ENCODE measurements at regions not wholly inside any gene's neighbourhood (a gene's known extent, or its start where the extent isn't known, plus 50 kb on each side); places are given as distances from the start of the nearest gene placed in this dataset.
A peak's percentile ranks its signal among the peaks of the same experiment; 100 is the strongest.

DNA sequence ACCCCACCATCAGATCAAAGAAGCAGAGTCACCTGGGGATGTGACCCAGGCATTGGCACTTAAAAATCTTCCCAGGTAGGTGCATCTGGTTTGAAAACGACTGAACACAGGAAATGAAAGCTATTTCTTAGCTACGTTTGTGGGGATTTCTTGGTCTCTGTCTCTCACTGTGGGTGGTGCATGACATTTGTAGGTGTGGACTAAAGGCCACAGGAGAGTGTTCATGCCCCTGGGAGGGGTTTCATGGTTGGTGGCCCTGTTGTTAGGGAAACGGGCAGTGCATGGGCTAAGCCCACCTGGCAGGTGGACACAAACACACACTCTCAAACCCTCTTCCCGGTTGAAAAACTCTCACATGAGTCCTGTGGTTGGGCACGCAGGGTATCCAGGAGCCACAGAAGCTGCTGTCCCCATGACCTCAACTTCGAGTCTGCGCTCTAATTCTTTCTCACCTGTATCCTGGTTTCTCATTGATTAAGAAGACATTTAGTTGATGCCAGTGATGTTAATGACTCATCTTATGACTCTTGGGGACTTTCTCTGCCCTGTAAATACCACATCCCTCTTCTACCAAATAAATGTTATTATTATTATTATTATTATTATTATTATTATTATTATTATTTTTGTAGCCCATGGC, 119.4 kb downstream of the MRPS6 start:
- H3K9me3 ChIP-seq (ENCODE audit: control insufficient read depth, low read length), result no peaks in the 10 kb centered on the region
- intact Hi-C loops (cut with DNase I), result no loop called here
- H3K4me1 ChIP-seq (ENCODE audit: control insufficient read depth, insufficient read depth, low read length), result peaks cover 3% of the 10 kb centered on the region
- DNase-seq (no peak), ATAC-seq (no peak)
- no peak overlapping the region for H3K27ac ChIP-seq (ENCODE audit: low read length)
- 93% methylated on average over 7 of the region's 7 CpGs for WGBS
- H3K4me3 ChIP-seq (ENCODE audit: low read length), result no peak overlapping the region
- no peaks in the 10 kb centered on the region for H3K27me3 ChIP-seq (ENCODE audit: control insufficient read depth, insufficient read depth)

GRCh38 chr21:34195335-34195734, 122.0 kb downstream of the MRPS6 start:
- DNase-seq (no peak), ATAC-seq (no peak)
- Histone ChIP-seq H3K27ac (ENCODE audit: low read length) (no peak overlapping the region), H3K9me3 (ENCODE audit: control insufficient read depth, low read length) (no peaks in the 10 kb centered on the region), H3K4me1 (ENCODE audit: control insufficient read depth, insufficient read depth, low read length) (peaks cover 3% of the 10 kb centered on the region), H3K4me3 (ENCODE audit: low read length) (no peak overlapping the region), H3K27me3 (ENCODE audit: control insufficient read depth, insufficient read depth) (no peaks in the 10 kb centered on the region)
- intact Hi-C loops (cut with DNase I), result no loop called here
- WGBS, result 76% methylated on average over 6 of the region's 6 CpGs

- Histone ChIP-seq H3K27me3 (ENCODE audit: control insufficient read depth, insufficient read depth) (no peaks in the 10 kb centered on the region), H3K9me3 (ENCODE audit: control insufficient read depth, low read length) (no peaks in the 10 kb centered on the region), H3K27ac (ENCODE audit: low read length) (no peak overlapping the region), H3K4me3 (ENCODE audit: low read length) (no peak overlapping the region), H3K4me1 (ENCODE audit: control insufficient read depth, insufficient read depth, low read length) (peaks cover 5% of the 10 kb centered on the region)
- WGBS, result 92% methylated on average over 6 of the region's 6 CpGs
- intact Hi-C loops (cut with DNase I), result no loop called here
- ATAC-seq, result no peak
- DNase-seq, result no peak
Observed at GRCh38 chr21:34196996-34197395, 123.6 kb downstream of the MRPS6 start.

- DNase-seq (no peak), ATAC-seq (no peak)
- H3K27me3 ChIP-seq (ENCODE audit: control insufficient read depth, insufficient read depth), result no peaks in the 10 kb centered on the region
- H3K27ac ChIP-seq (ENCODE audit: low read length), result no peak overlapping the region
- peaks cover 7% of the 10 kb centered on the region for H3K4me1 ChIP-seq (ENCODE audit: control insufficient read depth, insufficient read depth, low read length)
- H3K4me3 ChIP-seq (ENCODE audit: low read length), result no peak overlapping the region
- WGBS, result 91% methylated on average over 3 of the region's 3 CpGs
- no peaks in the 10 kb centered on the region for H3K9me3 ChIP-seq (ENCODE audit: control insufficient read depth, low read length)
- intact Hi-C loops (cut with DNase I), result no loop called here
Observed at GRCh38 chr21:34197561-34197960, 124.2 kb downstream of the MRPS6 start.

DNA sequence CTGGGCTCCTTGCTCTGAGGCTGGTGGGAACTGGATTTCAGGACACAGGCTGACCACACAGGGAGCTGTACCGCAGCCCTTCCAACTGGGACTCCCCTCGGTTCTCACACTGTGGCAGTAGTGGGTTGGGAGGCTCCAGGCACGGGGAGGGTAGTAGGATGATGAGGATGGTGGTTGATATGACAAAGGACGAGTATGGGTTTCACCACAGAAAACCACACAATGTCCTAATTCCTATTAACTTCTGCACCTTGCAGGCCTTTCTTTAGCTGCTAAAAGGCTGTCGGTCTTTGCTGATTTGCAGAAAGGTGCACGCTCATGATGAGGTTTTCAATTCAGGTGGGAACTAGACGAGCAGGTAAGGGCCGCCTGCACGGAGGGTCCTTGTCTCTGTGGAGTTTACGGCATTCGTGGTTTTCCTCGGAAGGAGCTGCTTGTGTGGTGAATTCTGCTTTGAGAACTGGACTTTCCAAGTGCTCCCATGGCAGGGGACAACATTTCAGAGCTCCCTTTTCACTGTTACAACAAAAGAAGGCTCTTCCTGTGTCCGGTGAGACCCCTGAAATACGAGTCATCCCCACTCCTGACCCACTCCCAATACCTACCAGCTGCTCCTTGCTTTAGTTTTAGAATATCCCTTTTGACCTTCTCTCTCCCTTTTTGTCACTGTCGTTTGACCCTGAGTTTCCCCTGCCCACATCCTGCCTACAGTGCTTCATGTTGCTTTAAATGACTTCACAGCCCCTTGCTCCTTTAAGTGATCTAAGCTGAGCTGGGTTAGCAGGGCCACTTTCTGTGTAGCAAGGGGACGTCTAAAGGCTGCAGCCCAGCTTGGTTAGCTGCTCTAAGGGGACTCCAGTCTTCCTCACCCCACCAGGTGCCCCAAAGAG, 125.1 kb downstream of the MRPS6 start:
- ATAC-seq, result no peak
- Histone ChIP-seq H3K4me3 (ENCODE audit: low read length) (no peak overlapping the region), H3K27me3 (ENCODE audit: control insufficient read depth, insufficient read depth) (no peaks in the 10 kb centered on the region), H3K27ac (ENCODE audit: low read length) (peak overlapping the region; percentile 48), H3K9me3 (ENCODE audit: control insufficient read depth, low read length) (no peaks in the 10 kb centered on the region), H3K4me1 (ENCODE audit: control insufficient read depth, insufficient read depth, low read length) (peaks cover 7% of the 10 kb centered on the region)
- intact Hi-C loops (cut with DNase I), result no loop called here
- DNase-seq, result no peak
- 76% methylated on average over 16 of the region's 16 CpGs for WGBS

DNA sequence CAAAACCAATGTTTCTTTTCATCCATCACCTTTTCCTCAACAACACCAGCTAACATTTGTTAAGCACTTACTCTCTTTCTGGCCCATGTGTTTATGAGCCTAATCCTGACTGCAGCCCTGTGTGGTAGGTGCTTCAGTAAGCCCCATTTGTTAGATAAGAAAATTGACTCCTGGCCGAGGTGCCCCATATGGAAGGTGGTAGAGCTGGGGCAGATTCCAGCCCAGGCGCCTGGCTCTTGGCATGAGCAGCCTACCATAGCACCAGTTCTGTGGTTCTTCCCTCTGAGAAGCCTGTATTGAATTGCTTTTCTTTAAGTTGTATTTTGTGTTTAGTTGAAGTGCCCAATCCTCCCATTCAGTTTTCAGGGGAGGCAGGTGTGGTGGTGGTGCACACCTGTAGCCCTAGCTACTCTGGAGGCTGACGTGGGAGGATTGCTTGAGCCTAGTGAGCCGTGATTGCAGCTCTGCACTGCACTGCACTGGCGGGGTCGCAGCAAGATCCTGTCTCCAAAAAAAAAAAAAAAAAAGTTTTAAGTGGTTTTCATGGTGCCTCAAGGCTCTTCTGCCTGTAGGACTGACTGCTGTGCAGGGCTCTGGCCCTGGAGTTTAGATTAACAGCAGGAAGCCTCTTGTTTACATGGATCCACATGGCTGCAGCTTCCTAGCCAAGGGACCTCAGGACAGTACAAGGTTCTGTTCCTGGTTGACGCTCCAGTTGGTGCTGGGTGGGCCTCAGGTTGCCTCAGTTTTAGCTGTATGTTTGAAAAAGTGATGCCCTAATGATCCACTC, 125.9 kb downstream of the MRPS6 start:
- intact Hi-C loops (cut with DNase I), result no loop called here
- DNase-seq (peak in 1 of 3 donors; percentile 66), ATAC-seq (no peak)
- H3K27ac ChIP-seq (ENCODE audit: low read length), result peak overlapping the region; percentile 48
- no peak overlapping the region for H3K4me3 ChIP-seq (ENCODE audit: low read length)
- peaks cover 7% of the 10 kb centered on the region for H3K4me1 ChIP-seq (ENCODE audit: control insufficient read depth, insufficient read depth, low read length)
- H3K9me3 ChIP-seq (ENCODE audit: control insufficient read depth, low read length), result no peaks in the 10 kb centered on the region
- WGBS, result 62% methylated on average over 7 of the region's 7 CpGs
- no peaks in the 10 kb centered on the region for H3K27me3 ChIP-seq (ENCODE audit: control insufficient read depth, insufficient read depth)

- no peak for DNase-seq
- no peak for ATAC-seq
Observed at GRCh38 chr21:34200288-34200905, 127.0 kb downstream of the MRPS6 start.

GRCh38 chr21:34201001-34201400, 127.6 kb downstream of the MRPS6 start:
- H3K9me3 ChIP-seq (ENCODE audit: control insufficient read depth, low read length), result no peaks in the 10 kb centered on the region
- intact Hi-C loops (cut with DNase I), result loop anchor here in 2 of 4 donors (5.0 to 10.0 kb wide), 4 partner anchors 124 to 279 kb away; partner anchors contain the start of genes MRPS6 (in 1 of the 2) and SLC5A3 (in 1 of the 2)
- no peaks in the 10 kb centered on the region for H3K27me3 ChIP-seq (ENCODE audit: control insufficient read depth, insufficient read depth)
- no peak overlapping the region for H3K4me3 ChIP-seq (ENCODE audit: low read length)
- DNase-seq, result no peak
- H3K4me1 ChIP-seq (ENCODE audit: control insufficient read depth, insufficient read depth, low read length), result peaks cover 8% of the 10 kb centered on the region
- peak overlapping the region; percentile 93 for H3K27ac ChIP-seq (ENCODE audit: low read length)
- ATAC-seq, result no peak
- 83% methylated on average over 3 of the region's 3 CpGs for WGBS

More at GRCh38 chr21:34200288-34200905, 127.0 kb downstream of the MRPS6 start:
- Histone ChIP-seq H3K4me3 (ENCODE audit: low read length) (no peak overlapping the region), H3K9me3 (ENCODE audit: control insufficient read depth, low read length) (no peaks in the 10 kb centered on the region), H3K27ac (ENCODE audit: low read length) (no peak overlapping the region), H3K27me3 (ENCODE audit: control insufficient read depth, insufficient read depth) (no peaks in the 10 kb centered on the region), H3K4me1 (ENCODE audit: control insufficient read depth, insufficient read depth, low read length) (peaks cover 8% of the 10 kb centered on the region)
- 65% methylated on average over 7 of the region's 7 CpGs for WGBS
- intact Hi-C loops (cut with DNase I), result loop anchor here in 2 of 4 donors (5.0 to 10.0 kb wide), 4 partner anchors 123 to 278 kb away; partner anchors contain the start of genes MRPS6 (in 1 of the 2) and SLC5A3 (in 1 of the 2)

DNA sequence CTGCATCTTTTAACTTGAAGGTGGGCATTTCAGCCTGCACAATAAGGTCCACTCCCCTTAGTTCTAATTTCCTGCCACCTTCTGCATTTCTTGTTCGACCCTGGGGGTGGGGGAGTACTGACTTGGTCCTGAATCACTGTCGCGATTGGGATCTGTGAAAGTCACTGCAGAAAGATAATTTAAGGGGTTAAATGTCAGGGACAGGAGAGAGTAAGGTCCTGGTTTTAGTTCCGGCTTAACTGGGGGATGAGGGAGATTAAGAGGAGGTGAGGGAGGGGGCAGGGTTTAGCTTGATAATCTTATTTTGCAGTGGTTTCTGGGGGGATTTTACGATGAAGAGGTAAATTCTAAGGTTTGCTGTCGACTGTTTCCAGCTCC, 128.1 kb downstream of the MRPS6 start:
- Histone ChIP-seq H3K27me3 (ENCODE audit: control insufficient read depth, insufficient read depth) (no peaks in the 10 kb centered on the region), H3K27ac (ENCODE audit: low read length) (peak overlapping the region; percentile 93), H3K9me3 (ENCODE audit: control insufficient read depth, low read length) (no peaks in the 10 kb centered on the region), H3K4me3 (ENCODE audit: low read length) (peak overlapping the region; percentile 59), H3K4me1 (ENCODE audit: control insufficient read depth, insufficient read depth, low read length) (peaks cover 8% of the 10 kb centered on the region)
- DNase-seq (no peak), ATAC-seq (no peak)
- WGBS, result 5% methylated on average over 6 of the region's 6 CpGs
- intact Hi-C loops (cut with DNase I), result loop anchor here in 2 of 4 donors (5.0 to 10.0 kb wide), 4 partner anchors 124 to 279 kb away; partner anchors contain the start of genes MRPS6 (in 1 of the 2) and SLC5A3 (in 1 of the 2)
